ENCODE measurements at regions not wholly inside any gene's neighbourhood (a gene's known extent, or its start where the extent isn't known, plus 50 kb on each side); places are given as distances from the start of the nearest gene placed in this dataset.

DNA sequence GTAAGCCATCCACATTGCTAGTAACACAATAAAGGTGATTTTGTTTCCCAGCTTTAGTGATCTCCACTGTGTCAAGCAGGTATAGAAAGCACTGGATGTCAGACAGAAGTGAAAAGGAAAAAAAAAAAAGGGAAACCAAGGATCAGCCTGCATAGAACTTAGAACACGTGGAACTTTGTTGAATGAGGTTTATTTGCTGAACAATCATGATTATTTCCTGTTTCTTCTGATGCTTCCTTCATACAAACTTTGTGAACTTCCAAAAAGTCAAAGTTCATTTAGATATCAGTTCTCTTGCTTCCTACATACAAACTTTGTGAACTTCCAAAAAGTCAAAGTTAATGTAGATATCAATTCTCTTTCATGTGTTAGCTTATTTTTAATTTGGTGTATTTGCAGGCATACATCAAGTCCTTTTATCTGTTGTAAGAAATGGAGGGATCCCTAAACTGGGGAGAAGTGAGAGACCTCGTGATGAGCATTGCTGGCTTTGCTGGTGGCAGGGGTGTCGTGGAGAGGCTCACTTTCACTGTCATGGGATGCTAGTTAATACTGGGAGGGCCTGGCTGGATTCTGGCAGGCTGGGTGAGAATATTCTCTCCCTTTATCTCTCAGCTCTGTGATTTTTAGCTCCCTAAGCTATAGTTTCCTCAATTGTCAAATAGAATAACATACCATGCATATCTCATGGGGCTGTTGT is 298.4 kb downstream of the INHBA start:
- Histone ChIP-seq H3K4me1 (ENCODE audit: insufficient read depth) (peaks cover 13% of the 10 kb centered on the region; the same call in 1 of the 2 replicates), H3K79me2 (replicated peaks; ENCODE audit: insufficient read depth) (no peaks in the 10 kb centered on the region), H3K27ac (ENCODE audit: low read depth) (no peak overlapping the region), H2AFZ (no peak overlapping the region), H3K4me3 (no peak overlapping the region), H4K20me1 (replicated peaks; ENCODE audit: insufficient read depth) (no peaks in the 10 kb centered on the region), H3K4me2 (no peak overlapping the region), H3K36me3 (ENCODE audit: insufficient read depth) (no peaks in the 10 kb centered on the region), H3K27me3 (ENCODE audit: insufficient read depth) (no peaks in the 10 kb centered on the region), H3K9me2 (ENCODE audit: insufficient read depth) (0 out of 2 replicates have a peak, but pooled peaks cover 3% of the 10 kb centered on the region), H3F3A (replicated peaks; ENCODE audit: low read depth) (no peaks in the 10 kb centered on the region)
- Mint-ChIP-seq H3K4me1 (peaks cover 23% of the 10 kb centered on the region), H3K36me3 (ENCODE audit: low read depth) (no peaks in the 10 kb centered on the region), H3K27me3 (ENCODE audit: insufficient read depth, low read depth, poor library complexity) (peaks cover 1% of the 10 kb centered on the region), H3K9me3 (no peaks in the 10 kb centered on the region), H3K4me3 (no peak overlapping the region), H3K27ac (no peak overlapping the region)
- DNase-seq (ENCODE audit: low spot score): no peak
- ATAC-seq: no peak
- TF ChIP-seq ZNF114 (CRISPR knock-in tag; IDR thresholded peaks at IDR 0.05) (no peak), ZNF331 (CRISPR knock-in tag; IDR thresholded peaks at IDR 0.05; ENCODE audit: low read depth) (no peak), EZH2 (IDR thresholded peaks at IDR 0.05; ENCODE audit: low read depth, unreplicated experiment) (no peak), JUNB (IDR thresholded peaks at IDR 0.05; ENCODE audit: unreplicated experiment) (no peak), CREB1 (CRISPR knock-in tag; IDR thresholded peaks at IDR 0.05; ENCODE audit: low read depth) (no peak), POLR2AphosphoS5 (IDR thresholded peaks at IDR 0.05; ENCODE audit: low read depth) (no peak), NANOG (IDR thresholded peaks at IDR 0.05; ENCODE audit: borderline replicate concordance) (no peak), EZH2phosphoT487 (IDR thresholded peaks at IDR 0.05; ENCODE audit: unreplicated experiment) (no peak)
- TF ChIP-seq, protein P1, sequence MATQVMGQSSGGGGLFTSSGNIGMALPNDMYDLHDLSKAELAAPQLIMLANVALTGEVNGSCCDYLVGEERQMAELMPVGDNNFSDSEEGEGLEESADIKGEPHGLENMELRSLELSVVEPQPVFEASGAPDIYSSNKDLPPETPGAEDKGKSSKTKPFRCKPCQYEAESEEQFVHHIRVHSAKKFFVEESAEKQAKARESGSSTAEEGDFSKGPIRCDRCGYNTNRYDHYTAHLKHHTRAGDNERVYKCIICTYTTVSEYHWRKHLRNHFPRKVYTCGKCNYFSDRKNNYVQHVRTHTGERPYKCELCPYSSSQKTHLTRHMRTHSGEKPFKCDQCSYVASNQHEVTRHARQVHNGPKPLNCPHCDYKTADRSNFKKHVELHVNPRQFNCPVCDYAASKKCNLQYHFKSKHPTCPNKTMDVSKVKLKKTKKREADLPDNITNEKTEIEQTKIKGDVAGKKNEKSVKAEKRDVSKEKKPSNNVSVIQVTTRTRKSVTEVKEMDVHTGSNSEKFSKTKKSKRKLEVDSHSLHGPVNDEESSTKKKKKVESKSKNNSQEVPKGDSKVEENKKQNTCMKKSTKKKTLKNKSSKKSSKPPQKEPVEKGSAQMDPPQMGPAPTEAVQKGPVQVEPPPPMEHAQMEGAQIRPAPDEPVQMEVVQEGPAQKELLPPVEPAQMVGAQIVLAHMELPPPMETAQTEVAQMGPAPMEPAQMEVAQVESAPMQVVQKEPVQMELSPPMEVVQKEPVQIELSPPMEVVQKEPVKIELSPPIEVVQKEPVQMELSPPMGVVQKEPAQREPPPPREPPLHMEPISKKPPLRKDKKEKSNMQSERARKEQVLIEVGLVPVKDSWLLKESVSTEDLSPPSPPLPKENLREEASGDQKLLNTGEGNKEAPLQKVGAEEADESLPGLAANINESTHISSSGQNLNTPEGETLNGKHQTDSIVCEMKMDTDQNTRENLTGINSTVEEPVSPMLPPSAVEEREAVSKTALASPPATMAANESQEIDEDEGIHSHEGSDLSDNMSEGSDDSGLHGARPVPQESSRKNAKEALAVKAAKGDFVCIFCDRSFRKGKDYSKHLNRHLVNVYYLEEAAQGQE (IDR thresholded peaks at IDR 0.05; ENCODE audit: unreplicated experiment): no peak
- TF ChIP-seq, protein P2, sequence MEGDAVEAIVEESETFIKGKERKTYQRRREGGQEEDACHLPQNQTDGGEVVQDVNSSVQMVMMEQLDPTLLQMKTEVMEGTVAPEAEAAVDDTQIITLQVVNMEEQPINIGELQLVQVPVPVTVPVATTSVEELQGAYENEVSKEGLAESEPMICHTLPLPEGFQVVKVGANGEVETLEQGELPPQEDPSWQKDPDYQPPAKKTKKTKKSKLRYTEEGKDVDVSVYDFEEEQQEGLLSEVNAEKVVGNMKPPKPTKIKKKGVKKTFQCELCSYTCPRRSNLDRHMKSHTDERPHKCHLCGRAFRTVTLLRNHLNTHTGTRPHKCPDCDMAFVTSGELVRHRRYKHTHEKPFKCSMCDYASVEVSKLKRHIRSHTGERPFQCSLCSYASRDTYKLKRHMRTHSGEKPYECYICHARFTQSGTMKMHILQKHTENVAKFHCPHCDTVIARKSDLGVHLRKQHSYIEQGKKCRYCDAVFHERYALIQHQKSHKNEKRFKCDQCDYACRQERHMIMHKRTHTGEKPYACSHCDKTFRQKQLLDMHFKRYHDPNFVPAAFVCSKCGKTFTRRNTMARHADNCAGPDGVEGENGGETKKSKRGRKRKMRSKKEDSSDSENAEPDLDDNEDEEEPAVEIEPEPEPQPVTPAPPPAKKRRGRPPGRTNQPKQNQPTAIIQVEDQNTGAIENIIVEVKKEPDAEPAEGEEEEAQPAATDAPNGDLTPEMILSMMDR (conservative IDR thresholded peaks at IDR 0.05; ENCODE audit: low read depth in 2 of 2): no peak

DNA sequence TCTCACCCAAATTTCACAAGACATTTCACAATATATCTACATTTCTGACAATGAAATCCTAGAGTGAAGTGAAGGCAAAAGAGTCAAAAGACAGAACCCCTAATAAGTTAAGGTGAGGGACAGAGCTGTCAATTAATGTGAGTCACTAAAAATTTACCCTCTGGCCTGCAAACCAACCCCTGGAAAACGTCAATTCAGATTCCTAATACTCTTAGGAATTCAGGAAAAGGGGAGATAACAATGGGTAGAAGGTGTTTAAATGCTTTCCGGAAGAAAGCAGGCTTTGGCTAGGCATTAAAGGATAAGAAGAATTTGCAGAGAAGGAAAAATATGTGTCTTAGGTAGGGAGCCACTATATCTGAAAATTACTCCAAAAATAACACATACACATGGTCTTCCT is 299.6 kb downstream of the INHBA start:
- Histone ChIP-seq H3K27me3 (ENCODE audit: insufficient read depth) (no peaks in the 10 kb centered on the region), H3K4me1 (ENCODE audit: insufficient read depth) (peaks cover 12% of the 10 kb centered on the region; the same call in 1 of the 2 replicates), H3K79me2 (replicated peaks; ENCODE audit: insufficient read depth) (no peaks in the 10 kb centered on the region), H2AFZ (no peak overlapping the region), H3K4me2 (no peak overlapping the region), H3K4me3 (no peak overlapping the region), H3F3A (replicated peaks; ENCODE audit: low read depth) (no peaks in the 10 kb centered on the region), H4K20me1 (replicated peaks; ENCODE audit: insufficient read depth) (no peaks in the 10 kb centered on the region), H3K9me2 (ENCODE audit: insufficient read depth) (no peaks in the 10 kb centered on the region), H3K36me3 (ENCODE audit: insufficient read depth) (no peaks in the 10 kb centered on the region), H3K27ac (ENCODE audit: low read depth) (no peak overlapping the region)
- Mint-ChIP-seq H3K27ac (no peak overlapping the region), H3K9me3 (no peaks in the 10 kb centered on the region), H3K4me3 (no peak overlapping the region), H3K36me3 (ENCODE audit: low read depth) (no peaks in the 10 kb centered on the region), H3K4me1 (peaks cover 26% of the 10 kb centered on the region), H3K27me3 (ENCODE audit: insufficient read depth, low read depth, poor library complexity) (peaks cover under 1% of the 10 kb centered on the region)
- DNase-seq (ENCODE audit: low spot score) (peak; percentile 55), ATAC-seq (no peak)
- no peak for TF ChIP-seq STAT1 (IDR thresholded peaks at IDR 0.05; ENCODE audit: unreplicated experiment)
- TF ChIP-seq, protein P1 (IDR thresholded peaks at IDR 0.05; ENCODE audit: unreplicated experiment): no peak
- TF ChIP-seq POLR2AphosphoS5 (IDR thresholded peaks at IDR 0.05; ENCODE audit: low read depth): no peak
- no peak for TF ChIP-seq EZH2 (IDR thresholded peaks at IDR 0.05; ENCODE audit: low read depth, unreplicated experiment)
- TF ChIP-seq, protein P3, sequence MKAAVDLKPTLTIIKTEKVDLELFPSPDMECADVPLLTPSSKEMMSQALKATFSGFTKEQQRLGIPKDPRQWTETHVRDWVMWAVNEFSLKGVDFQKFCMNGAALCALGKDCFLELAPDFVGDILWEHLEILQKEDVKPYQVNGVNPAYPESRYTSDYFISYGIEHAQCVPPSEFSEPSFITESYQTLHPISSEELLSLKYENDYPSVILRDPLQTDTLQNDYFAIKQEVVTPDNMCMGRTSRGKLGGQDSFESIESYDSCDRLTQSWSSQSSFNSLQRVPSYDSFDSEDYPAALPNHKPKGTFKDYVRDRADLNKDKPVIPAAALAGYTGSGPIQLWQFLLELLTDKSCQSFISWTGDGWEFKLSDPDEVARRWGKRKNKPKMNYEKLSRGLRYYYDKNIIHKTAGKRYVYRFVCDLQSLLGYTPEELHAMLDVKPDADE (IDR thresholded peaks at IDR 0.05): no peak

All from GM23338 (cell line).